T follicular helper cell (primary cell): ENCODE measurements at regions not wholly inside any gene's neighbourhood (a gene's known extent, or its start where the extent isn't known, plus 50 kb on each side); places are given as distances from the start of the nearest gene placed in this dataset.
"Not testable (repeated sequence)": the region's sequence is repeated elsewhere in the genome, so short reads cannot be mapped to it uniquely, and the experiment has no call there.

Experiments used
- DNase-seq: peaks from one replicate; pipeline ENCODE4 v3.0.0-alpha.2; 2020; ENCODE audit warnings: low read depth

DNA sequence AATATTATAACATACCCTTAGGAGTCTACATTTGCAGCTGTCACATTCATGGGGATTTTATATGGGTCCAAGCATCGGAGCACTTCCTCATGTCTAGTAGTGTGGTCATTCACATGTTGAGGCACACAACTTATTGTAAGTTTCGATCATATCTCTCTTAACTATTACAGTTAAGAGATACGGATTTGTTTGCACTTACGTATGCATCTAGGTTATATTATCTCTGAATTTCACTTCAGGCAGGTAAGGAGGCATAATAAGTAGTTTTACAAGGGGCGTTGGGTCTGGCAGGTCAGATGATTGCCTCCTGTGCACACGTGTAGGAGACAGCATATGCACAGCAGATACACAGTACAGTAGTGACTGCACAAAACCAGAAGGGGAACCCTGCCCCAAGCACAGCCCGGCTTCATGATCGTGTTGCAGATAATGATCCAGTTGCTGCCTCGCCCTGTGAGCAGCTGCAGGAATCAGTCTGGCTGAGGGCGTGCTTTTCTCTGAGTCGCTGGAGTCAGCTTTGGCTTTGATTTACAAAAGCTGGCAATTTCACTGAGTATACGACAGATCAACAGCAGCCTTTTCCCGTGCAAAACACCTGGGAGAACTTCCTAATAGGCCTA is 302.9 kb upstream of the GATB start:
- DNase-seq = no peak

DNA sequence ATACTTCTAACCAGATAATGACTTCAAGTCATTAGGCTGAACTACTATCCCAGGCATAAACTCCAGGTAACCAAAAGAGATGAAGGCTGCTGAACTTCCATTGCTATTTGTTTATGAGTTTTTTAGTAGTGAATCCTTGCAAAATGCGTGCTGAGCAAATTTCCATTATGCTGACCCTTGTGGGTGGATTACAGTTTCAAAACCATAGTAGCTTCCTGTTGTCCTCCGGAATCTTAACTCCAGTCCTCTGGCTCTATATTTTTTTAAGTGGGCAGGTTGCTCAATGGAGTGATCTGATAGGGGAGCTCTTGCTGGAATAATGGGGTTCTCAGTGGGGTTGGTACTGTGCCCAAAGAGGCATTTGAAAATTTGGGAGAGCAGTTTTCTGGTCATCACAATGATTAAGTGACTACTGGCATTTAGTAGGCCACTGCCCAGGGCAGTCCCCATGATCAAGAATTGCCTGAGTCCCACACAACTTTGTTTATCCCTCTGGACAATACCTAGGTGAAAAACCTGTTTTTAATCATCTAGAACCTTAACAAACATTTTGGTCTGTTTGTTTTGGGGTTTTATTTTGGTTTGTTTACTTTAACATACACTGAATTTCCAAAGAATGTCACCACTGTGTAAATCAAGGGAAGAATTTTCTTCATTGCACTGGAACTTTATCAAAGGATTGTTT is 302.3 kb upstream of the GATB start:
- no peak for DNase-seq

DNA sequence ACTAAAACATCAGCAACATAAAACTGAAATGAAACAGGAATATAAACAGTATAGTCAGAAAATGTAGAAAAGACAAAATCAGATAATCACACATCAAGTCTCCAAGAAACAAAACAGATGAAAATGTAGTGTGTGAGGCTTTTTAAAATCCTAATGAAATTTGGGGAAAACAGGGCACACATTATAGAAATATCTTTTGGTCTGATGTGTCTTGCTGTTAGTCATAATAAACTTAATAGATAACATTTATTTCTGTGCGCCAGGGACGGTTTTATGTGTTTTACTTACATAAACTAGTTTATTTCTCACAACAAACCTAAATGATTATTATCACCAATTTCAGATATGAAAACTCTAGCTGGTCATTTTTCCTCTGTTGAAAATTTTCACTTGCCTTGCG is 293.9 kb upstream of the GATB start:
- no peak for DNase-seq

DNA sequence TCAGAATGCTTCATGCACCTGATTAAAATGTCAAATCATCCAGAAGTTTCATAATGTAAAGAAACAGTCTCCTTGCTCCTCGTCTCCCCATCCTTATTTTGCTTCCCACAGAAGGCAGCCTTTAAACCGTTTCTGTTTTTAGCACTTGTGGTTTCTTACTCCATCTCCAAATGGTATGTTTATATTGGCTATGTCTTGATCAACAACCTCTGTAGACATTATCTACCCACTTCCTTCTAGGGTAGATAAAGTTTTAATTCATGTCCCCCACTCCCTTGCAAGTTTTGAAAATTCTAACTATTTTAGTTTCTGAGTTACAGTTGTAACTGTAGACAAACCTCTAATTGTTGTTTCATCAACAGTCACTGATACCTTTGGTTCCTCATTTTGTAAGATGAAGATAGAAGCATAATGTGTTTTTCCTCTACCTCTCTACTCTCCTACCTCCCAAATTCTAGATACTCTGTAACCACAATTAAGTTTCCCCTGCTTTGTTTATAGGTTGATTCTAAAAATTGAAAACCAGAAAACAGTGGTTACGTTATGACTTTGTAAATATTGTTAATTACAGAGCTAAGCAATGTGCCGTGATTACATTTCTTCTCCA is 291.7 kb upstream of the GATB start:
- DNase-seq = no peak

DNA sequence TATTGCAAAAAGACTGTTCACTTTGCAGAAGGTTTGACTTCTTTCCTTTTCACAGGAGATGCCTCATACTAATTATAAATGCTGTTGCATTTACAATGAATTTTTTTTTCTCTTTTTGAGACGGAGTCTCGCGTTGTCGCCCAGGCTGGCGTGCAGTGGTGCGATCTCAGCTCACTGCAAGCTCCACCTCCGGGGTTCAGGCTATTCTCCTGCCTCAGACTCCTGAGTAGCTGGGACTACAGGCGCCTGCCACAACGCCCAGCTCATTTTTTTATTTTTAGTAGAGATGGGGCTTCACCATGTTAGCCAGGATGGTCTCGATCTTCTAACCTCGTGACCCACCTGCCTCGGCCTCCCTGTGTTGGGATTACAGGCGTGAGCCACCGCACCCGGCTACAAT is 290.5 kb upstream of the GATB start:
- DNase-seq = not testable (repeated sequence)

DNA sequence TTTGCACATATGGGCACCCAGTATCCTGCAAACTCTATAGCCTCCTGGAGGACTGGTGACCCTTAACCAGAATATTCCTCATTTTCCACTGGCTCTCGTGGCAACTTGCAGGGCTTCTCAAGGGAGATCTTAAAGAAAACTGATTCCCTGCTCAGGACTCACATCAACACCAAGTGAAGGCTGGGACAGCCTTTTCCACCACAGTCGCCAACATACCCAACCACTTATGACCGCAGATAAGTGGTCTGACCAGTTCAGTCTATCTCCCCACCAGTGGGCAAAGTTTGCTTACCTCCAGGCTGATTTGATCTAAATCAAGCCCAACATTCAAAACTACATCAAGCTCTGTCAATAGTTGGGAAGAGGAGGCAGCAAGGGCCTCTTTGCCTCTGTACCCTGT is 289.3 kb upstream of the GATB start:
- no peak for DNase-seq

DNA sequence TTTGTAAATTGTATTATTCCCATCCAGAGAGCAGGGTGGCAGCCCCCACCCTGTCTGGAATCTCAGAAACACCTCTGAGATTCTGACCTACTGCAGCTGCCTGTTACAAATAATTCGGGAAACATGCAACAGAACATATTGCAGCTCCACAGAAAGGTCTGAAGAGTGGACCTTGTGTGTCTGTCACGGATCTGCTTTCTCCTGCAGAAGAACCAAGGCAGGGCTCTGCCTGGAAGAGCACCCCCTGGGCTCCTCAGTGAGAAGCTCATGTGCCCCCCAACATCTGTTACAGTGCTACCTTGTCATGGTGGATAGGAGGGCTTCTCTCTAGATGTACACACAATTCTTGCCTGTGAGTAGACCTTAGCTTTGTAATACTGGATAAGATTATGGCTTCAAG is 286.6 kb upstream of the GATB start:
- no peak for DNase-seq

DNA sequence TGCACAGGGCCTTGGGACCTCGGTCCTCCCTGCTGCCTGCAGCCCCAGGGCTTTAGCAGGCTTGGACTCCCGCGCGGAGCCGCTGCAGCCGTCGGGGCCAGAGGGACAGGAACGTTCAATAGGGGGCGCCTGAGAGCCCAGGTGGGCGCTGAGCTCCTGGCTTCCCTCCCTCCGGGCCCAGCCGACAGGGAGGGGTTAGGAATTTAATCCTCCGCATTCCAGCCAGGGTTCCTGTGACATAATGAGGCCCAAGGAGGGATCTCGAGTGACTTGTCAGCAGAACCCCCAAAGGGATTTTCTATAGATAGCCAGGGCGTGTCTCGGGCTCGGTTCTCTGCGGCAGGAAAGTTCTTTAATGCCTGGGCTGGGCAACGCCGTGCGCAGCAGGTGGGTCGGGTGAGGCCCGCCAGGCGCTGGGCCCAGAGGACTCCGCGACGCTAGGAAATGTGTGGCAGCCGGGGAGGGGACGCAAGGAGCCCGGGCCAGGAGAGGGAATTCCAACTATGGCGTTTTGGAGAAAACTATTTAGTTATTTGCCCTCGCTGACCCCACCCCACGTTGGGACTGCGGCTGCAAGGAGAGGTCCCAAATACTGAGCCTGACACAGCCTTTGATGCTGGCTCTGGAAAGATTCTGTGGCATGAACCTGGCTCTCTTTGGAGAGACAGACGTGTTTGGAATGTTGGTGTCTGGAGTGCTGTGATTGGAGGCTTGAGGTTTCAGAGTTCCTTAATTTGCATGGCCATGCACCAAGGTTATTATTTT is 285.2 kb upstream of the GATB start:
- DNase-seq = no peak

DNA sequence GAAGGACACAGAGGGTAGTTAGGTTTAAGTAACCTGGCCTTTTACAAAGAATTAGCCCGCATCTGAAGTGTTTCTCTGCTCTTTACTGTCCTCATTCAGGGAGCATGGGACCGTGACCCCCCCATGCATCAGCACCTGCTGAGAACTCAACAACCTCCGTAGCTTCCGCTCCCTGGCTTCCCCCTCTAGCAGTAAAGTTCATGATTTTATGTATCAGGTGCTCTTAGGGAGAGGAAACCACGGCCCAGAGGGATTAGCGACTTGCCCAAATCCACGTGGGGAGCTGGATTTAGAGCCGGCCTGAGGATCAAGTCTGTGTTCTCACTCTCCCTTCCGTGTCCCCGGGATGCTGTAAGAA is 284.6 kb upstream of the GATB start:
- no peak for DNase-seq

DNA sequence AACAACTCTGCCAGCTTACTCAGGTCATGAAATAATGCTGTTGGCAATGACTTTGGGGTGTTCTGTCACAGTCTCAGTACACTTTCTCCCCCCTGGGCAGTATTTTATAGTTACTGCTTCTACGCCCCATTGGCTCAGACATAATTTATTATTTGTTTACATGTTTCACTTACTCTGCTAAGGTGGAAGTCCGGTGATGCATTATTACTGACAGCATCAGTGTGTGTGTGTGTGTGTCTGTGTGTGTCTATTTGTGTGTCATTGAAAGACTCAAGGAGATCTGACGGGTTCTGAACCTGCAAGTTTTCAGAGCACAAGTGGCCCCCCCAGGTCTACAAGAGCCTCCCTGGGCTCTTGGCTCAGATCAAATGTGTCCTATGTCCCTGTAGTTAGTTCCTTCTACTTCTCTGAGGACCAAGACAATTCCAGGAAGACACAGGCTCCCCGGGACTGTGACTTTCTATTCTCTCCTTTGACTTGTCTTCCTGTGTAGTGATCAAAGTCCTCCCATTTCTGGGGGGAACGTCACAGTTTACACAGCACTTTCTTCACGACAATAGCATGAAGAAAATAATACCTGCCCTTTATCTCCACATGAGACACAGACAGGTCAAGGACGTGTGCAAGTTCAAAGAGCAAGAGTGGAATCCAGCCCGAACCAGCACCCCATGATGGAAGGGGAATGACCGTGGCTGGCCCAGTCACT is 283.7 kb upstream of the GATB start:
- DNase-seq = no peak

DNA sequence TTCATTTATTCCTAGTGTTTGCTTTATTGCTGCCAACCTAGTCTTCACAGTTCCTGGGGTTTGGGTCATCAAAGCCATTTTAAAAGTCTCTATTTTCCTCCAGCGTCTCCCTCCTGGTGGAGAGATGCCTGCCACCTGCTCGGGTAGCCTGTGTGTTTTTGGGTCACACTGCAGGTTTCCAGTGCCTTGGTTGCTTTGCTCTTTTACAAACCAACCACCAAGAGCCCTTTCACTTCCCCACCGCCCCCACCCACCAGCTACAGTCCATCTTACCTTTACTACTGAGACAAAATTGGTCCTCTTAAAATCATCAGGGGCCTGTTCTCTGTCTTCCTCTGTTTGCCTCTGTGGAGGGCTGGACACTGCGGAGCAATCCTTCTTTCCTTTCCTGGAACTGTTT is 280.5 kb upstream of the GATB start:
- no peak for DNase-seq

DNA sequence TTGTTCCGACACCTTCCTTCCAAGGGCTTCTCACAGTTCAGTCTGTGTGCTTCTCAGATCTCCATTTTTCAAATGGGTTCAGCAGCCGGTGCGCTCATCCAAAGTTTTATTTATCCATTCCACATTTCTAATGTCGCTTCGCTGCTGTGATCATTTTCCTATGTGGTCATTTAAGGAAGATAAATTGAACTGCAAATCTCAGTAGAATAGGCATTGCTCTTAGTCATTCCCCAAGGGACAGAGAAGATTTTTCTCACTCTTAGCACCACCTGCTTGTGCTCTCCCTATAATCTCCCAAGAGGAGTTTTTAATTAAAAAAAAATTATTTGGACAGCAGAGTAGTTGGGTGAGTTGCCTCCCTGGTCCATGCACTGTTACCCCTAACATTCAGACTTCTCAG is 278.9 kb upstream of the GATB start:
- DNase-seq = no peak

DNA sequence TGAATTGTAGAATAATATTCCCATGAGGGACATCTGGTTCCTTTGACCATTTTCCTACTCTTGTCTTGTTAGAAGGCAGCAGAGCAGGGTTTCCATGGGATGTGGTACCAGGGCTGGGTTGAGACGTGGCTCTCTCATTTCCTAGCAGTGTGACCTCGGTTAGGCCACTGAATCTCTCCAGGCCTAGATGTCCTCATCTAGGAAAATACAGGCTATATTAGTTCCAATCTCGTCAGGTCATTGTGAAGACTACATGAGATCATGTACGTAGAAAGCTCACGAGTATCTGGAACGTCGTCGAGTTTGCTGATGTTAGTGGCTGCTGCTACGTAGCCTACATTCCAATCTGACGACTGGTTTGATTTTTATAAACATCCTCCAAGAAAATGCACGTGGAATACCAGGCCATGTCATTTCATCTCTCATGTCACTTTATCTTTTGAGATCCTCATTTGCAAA is 278.2 kb upstream of the GATB start:
- no peak for DNase-seq

DNA sequence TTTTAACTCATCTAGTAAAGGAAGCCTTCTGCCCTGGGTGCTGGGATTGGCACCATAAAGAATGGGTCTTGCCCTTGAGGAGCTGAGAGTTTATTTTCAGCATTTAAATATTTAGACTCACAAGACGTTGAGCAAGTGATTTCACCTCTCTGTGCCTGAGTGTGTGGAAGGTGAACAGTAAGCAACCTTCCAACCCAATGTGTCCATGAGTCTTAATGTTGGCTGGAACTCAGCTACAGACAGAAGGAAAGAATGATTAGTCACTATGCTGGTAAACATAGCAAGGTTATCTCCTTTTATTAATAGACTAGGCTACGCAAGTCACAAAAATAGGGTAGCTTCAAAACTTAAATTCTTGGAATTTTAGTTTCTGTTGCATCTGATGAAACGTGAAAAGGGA is 277.4 kb upstream of the GATB start:
- DNase-seq = no peak

DNA sequence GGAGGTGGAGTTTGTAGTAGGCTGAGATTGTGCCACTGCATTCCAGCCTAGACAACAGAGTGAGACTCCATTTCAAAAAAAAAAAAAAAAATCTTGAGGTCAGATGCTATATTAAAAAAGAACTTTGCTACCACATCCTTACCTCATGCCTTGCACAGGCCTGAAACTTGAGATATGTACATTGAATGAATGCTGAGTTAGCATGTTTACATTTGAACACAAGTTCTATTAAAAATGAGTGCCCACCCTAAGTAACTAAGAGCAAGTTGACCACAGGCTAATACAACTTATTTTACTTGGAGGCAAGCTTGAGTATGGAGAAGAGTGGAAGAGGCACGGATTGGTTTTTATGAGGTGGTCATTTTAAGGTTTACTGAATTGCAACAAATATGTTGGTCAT is 276.6 kb upstream of the GATB start:
- DNase-seq = no peak

DNA sequence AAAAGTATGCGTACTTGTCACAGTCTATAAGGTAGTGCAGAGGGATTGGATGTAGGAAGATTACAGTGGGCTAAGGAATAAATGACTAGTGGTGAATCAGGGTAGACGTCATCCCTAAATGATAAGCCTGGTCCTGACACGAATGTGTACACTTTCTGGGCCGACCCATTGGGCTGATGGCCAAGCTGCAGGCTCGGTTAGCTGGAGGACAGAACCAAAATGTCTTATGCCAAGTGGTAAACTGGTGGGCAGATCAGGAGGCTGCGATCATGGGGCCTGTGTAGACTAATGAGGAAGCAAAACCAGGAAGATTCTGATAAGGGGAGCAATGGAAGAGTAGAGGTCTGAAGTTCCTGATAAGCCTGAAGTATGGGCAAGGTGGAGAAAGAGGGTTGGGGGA is 272.8 kb upstream of the GATB start:
- no peak for DNase-seq

DNA sequence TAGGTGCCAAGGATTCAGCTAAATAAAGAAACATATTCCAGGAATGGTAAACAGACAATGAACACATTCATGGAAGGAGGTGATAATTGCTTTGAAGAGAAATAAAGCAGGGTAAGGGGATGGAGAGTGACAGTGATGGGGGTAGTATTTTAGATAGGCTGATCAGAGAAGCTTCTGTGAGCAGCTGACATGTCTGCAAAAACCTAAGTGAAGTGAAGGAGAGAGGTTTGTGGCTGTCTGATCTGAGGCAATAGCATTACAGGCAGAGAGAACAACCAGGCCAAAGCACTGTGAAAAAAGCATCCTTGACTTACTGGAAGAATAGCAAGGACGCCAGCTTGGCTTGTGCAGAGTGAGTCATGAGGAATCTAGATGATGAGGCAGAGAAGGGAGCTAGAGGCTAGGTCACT is 271.9 kb upstream of the GATB start:
- DNase-seq = no peak

DNA sequence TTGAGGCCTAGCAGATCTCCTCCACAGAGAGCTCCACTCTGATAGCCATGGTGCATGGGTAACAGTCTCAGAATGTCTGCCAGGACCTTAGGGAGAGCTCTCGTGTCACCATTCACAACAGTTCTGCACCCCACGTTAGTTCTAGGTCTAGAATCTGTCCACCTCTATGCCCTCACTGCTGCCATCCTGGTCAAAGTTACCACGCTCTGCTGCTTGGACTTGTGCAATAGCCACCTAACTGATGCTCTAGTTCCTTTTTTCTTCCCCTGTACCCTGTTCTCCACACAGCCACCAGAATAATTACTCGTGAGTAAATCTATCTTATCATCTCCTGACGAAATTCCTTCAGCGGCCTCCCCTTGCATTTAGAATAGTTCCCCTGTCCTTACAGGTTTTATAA is 268.8 kb upstream of the GATB start:
- DNase-seq = no peak

DNA sequence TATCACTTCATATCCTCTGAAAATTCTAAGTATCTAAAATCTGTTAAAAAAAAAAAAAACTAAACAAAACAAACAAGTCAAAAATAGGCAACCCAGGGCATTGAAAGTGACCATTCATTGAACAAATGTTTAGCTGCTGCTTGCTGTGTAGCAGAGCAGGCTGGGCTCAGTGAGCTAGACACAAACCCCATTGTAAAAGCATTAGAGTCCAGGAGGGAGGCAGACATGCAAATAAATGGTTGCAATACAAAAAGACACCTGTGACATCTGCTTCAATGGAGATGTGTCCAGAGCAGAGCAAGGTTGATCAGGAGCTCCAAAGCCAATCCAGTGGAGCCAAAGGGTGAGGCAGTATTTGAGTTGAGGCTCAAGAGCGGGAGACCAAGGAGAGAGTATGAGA is 267.3 kb upstream of the GATB start:
- DNase-seq = no peak

DNA sequence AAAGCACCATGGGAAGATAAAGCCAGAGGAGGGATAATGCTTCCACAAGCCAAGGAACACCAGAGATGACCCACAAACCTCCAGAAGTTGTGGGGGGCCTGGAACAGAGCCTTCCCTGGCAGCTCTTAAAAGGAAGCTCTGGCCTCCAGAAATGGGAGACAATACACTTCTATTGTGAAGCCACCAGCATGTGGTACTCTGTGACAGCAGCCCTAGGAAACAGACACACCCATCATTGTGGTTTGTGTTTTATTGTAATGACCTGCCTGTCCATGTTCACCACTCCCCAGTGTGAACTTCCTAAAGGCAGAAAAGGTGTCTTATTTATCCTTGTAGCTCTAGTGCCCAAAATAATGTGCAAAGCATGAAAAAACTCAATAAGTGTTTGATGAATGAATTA is 264.1 kb upstream of the GATB start:
- no peak for DNase-seq

DNA sequence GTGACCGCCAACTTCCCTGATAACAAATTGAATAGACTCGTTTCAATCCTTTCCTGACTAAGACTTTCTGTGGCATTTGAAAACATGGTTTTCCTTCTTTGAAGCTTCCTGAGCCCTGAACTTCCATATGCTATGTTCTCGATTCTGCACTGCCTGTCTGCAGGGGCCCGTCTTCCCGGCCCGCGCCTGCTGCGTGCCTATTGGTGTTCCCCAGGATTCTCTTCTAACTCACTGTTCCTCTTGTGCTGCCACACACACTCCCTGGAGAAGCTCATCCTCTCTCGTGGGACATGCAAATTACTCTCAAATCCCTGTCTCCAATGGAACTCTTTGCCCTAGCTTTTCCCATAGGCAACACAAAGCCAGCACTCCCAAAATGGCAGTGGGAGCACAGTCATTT is 262.9 kb upstream of the GATB start:
- no peak for DNase-seq

DNA sequence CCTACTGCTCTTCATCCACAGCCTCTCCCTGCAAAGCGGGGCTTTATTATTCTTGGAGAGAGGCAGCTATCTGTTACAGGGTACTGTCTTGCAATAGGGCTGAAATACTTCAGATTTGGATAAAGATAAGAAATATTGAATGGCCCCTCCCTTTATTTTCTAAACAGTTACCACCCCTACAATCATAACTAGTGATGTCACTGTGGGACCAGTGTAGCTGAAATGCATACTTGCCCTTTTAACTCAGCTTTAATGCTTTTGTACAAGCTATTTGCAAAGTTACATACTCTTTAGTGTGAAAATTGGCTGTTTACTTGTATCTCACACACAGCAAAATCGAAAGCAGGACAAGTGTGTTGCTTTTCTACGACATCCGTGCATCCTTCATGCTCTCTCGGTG is 261.7 kb upstream of the GATB start:
- DNase-seq = no peak
